GM12891 (cell line): ENCODE measurements at regions not wholly inside any gene's neighbourhood (a gene's known extent, or its start where the extent isn't known, plus 50 kb on each side); places are given as distances from the start of the nearest gene placed in this dataset.

Source experiments
- DNase-seq: peaks from one replicate; pipeline ENCODE4 v3.0.0; 2011; ENCODE audit warnings: low spot score; ENCODE audit not compliant: insufficient read length
- FAIRE-seq: peaks from 2 replicates; lab custom pipeline; 2011; peaks lifted over from hg19 to GRCh38; lab: Jason Lieb, UNC
- PAX5 ChIP-seq: IDR thresholded peaks from 2 replicates; pipeline ENCODE4 v1.6.1; 2011; ENCODE audit warnings: low read length, moderate library complexity, mild to moderate bottlenecking; ENCODE audit not compliant: insufficient read depth, severe bottlenecking
- POLR2A ChIP-seq: IDR thresholded peaks from 2 replicates; pipeline ENCODE4 v1.6.1; 2011; ENCODE audit warnings: low read depth, low read length, control low read depth
- POLR2AphosphoS5 ChIP-seq: IDR thresholded peaks from 2 replicates; pipeline ENCODE4 v1.6.1; 2011; ENCODE audit warnings: low read depth, low read length, control low read depth
- POU2F2 ChIP-seq: IDR thresholded peaks from 2 replicates; pipeline ENCODE4 v1.6.1; 2011; ENCODE audit warnings: low read depth, mild to moderate bottlenecking, control low read depth, low read length, moderate library complexity
- SPI1 ChIP-seq: IDR thresholded peaks from 2 replicates; pipeline ENCODE4 v1.6.1; 2011; ENCODE audit warnings: low read depth, low read length, control low read depth
- TAF1 ChIP-seq: IDR thresholded peaks from 2 replicates; pipeline ENCODE4 v1.6.1; 2011; ENCODE audit warnings: low read depth, low read length, control low read depth

DNA sequence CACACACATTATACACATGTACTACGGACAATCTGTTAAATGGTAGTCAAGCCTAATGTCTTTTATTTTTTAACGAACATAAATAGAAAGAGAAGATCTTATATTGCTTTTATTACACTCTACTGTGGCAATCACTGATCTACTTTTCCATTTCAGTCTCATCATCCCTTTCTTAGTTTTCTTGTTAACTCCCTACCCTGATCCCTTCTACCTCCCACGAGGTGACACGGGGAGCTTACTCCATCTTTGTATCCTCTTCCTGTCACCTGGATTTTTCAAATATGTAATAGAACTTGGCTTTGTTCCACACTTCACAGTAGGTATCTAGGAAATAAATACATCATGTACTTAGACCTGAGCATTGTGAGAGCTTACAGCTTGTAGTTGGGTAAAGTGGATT, 211.0 kb downstream of the PIK3R1 start:
- no peak for TF ChIP-seq SPI1
- TF ChIP-seq POLR2A, result no peak
- TF ChIP-seq TAF1, result no peak
- TF ChIP-seq POU2F2, result no peak
- no peak for TF ChIP-seq POLR2AphosphoS5
- no peak for TF ChIP-seq PAX5

DNA sequence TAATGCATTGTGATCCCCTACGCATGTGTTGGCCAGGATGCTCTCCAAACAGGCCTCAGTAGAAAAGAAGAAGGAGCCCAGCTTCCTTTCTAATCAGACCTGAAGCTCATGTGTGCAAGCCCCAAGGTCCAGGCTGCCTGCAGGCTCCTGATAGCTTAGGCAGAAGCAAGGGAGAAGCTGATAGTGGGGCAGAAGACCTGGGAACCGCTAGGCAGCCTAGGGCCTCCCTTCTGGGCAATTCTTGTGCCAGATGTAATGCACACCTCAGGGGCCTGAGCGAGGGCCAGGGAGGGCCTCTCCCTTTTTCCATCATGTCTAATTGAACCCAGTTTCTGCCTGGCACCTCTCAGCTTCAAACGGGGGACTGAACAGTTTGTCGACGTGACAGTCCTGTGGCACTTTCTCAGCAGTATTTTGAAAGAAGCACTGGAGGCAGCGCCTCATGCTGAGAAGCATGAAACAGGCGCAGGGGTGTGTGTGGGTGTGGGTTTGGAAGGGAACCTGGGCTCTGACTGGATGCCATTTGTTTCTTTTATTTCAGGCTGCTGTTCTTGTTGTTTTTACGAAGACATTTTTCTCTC, 212.8 kb downstream of the PIK3R1 start:
- no peak for FAIRE-seq
- no peak for TF ChIP-seq PAX5
- TF ChIP-seq SPI1, result no peak
- DNase-seq, result no peak

More for the DNA sequence above, 211.0 kb downstream of the PIK3R1 start:
- FAIRE-seq (no peak), DNase-seq (no peak)

DNA sequence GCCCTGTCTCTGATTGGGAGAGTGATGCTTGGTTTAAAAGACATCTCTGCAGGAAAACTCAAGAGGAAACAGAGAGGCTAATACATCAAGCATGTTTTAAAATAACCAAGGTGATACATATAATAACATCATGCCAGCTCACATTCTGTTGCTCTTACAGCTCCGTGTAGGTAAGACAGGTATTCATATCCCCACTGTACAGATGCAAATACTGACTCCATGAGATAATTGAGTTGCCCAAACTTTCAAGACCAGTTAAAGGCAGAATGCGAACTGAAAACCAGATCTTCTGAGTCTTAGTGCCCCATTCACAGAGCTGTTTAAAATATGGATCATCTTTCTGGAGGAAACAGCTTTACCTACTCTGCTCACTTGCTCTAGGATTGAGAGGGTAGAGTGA, 214.0 kb downstream of the PIK3R1 start:
- no peak for FAIRE-seq
- DNase-seq, result no peak
- TF ChIP-seq POLR2A (no peak), PAX5 (no peak), POLR2AphosphoS5 (no peak), POU2F2 (no peak), TAF1 (no peak), SPI1 (no peak)

DNA sequence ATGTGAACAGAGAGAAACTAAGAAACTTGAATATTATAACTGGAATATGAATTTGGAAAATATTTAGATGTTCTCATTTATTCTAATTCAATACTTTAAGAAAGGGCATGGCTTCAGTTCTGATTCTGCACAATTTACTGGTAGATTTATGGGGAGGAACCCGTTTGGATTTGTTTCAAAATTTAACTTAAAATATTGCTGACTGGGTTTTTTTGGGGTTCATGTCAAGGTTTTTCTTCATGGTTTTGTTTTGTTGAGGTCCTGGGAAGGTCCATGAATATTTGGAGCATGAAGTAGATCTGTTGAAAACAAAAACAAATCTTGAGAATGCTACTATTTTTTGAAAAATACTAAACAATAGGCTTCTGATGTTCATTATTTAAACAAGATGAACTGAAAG, 214.7 kb downstream of the PIK3R1 start:
- no peak for DNase-seq
- TF ChIP-seq POLR2A, result no peak
- TF ChIP-seq SPI1, result no peak
- no peak for TF ChIP-seq POU2F2
- no peak for TF ChIP-seq PAX5
- no peak for TF ChIP-seq POLR2AphosphoS5
- no peak for FAIRE-seq

DNA sequence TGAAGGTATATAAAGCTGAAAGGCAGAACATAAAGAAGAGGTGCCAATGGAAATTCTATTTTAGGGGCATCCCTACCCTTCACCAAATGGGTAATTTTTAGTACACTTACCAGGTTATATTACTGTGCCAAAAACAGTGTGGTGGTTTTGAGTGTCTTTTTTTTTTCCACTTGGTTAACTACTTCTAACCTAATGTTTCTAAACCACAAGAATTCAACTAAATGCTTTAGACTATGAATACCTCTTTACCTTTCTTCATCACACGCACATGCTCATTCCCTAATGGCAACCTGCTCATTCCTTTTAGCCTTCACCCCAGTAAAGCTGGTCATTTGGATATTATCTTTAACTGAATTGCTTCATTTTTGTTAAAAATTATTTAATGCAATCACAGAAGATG, 215.6 kb downstream of the PIK3R1 start:
- FAIRE-seq (no peak), DNase-seq (no peak)
- TF ChIP-seq POU2F2 (no peak), PAX5 (no peak), TAF1 (no peak)

DNA sequence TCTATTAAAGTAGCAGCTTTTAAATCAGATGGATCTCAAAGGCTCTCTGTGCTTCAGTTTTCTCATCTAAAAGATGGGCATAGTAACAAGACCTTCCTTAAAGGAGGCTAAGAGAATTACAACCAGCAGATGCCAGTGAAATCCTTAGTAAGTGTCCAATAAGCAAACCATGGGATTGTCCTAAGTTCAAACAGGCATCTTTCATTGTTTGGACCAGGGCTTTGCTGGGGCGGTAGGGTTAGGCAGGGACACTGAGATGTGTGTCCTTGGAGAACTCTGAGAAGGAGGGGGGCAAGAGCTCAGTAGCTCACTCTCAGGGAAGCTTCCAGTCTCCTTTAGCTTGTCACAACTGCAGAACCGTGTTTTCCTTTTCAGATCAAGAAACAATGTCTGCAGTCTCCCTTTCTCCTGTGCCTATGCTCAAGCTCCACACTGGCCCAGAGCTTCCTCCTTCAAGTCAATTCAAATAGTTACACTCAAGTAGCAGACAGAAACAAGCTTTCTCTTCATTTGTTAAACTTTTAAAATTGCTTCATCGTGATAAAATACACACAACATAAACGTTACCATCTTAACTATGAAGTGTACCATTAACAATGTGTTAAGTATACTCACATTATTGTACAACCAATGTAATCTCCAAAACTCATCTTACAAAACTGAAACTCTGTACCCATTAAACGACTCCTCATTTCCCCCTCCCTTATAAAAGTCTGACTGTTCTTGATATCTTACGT, 216.2 kb downstream of the PIK3R1 start:
- DNase-seq (no peak), FAIRE-seq (peak; percentile 26)
- TF ChIP-seq SPI1 (no peak), POLR2A (no peak), POU2F2 (no peak), PAX5 (no peak), POLR2AphosphoS5 (no peak), TAF1 (no peak)

DNA sequence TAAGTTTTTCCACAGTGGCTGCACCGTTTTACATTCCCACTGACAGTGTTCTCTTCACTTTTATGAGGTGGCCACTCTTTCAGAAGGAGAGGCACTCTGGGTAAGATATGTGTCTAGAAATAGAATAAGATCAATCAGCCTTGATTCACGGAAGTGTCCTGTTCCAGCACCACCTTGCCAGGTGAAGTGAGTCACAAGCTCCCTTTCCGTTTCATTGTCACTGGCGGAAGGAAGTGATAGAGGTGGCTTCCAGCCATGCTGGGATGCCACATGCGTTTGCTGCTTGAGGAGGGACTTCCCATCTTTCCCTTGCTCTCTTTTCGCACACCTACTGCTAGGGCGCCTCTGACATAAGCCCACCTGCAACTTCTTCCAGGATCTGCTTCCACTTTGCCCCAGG, 217.1 kb downstream of the PIK3R1 start:
- TF ChIP-seq POU2F2, result no peak
- no peak for TF ChIP-seq TAF1
- no peak for TF ChIP-seq SPI1
- TF ChIP-seq PAX5, result no peak
- TF ChIP-seq POLR2A, result no peak
- TF ChIP-seq POLR2AphosphoS5, result no peak
- peak; percentile 48 for FAIRE-seq
- DNase-seq, result no peak

DNA sequence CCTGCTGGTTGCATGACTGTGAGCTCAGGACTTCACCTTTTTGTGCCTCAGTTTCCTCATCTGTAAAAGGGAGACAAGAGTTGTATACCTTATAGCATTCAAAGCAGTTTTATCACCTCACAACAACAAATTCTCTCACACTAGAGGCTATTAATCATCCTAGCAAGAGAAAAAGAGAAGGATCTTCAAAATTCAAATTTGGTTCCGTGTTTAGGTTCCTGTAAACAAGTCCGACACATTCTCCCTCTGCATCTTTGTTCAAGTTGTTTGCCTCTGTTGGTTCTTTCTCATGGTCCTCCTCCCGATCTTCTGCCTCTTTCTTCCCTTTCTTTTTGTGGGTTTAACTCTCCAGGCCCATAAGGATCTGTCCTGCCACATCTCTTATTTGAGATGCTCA, 218.0 kb downstream of the PIK3R1 start:
- FAIRE-seq, result peak; percentile 62
- DNase-seq, result no peak
- TF ChIP-seq POLR2A (no peak), SPI1 (no peak), POU2F2 (no peak), PAX5 (no peak), POLR2AphosphoS5 (no peak), TAF1 (no peak)

DNA sequence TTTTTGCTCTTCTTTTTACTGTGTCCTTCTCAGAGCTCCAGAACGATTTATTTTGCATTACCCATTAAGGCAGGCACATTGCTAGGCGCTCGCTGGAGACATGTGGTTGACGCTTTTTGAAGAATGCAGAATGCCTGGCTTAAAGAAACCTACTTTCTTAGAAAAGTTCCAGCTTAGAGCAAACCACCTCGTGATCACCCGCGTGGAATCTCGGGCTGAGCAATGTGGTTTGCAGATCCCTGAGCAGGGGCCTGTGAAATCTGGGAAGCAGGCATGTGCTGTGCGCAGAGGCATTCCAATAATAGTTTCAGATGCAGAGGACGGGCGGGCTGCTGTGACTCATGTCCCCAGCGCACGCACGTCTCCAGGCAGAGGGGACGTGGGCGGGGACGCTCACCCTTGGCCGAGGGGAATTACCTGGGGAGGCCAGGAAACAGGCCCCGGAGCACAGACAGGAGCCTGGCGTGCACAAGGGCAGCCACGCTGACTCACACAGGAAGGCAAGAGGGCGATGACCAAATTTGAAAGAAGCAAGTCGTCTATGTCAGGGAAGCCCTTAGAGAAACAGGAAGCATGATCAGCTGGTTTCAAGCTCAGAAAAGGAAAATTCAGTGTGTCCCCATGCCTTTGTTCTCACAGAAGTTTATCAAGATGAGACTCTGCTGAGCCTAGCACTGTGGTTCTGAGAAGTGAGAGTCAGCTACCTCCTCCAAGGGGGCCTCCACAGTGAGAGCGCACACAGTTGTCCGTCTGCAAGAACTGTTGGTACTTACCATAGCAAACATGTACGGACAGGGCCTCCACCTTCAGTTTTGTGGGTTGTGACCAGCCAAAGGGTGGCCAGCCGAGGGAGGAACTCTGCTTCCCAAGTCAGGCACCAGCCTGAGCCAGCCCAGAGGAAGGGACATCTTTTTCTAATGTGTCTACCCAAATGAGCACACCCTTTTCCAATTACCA, 218.6 kb downstream of the PIK3R1 start:
- FAIRE-seq (peak; percentile 96), DNase-seq (peak; percentile 49)
- peak; percentile 53 for TF ChIP-seq POLR2AphosphoS5
- peak; percentile 89 for TF ChIP-seq POU2F2
- 0 out of 2 replicates have a peak, but pooled peaks have one; percentile 18 for TF ChIP-seq SPI1
- TF ChIP-seq PAX5, result peak; percentile 75
- no peak for TF ChIP-seq TAF1
- peak; percentile 16; the same call in 1 of the 2 replicates for TF ChIP-seq POLR2A

DNA sequence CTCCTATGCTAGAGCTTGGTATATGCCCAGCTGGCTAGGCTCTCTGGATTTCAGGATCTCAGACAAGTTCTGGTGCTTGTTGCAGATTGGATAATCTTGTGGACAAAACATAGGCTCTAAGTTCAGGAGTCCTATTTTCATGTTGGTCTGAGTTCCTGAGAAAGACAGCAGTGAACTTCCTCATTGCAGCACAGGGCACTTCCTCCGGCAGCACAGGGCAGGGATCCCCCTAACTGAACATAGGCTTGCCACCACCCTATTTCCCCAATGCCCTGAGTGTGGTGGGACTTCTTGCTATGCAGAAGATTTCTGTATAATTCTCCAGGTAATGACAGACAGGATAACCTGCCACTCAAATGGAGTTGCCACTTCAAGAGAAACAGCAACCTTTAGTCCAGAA, 220.1 kb downstream of the PIK3R1 start:
- DNase-seq, result no peak
- TF ChIP-seq SPI1, result peak; percentile 69
- no peak for TF ChIP-seq PAX5
- FAIRE-seq, result peak; percentile 58
